Activated CD4-positive, alpha-beta T cell treated with anti-CD3 and anti-CD28 coated beads, Interleukin-2, amount 50 U/mL, for 4 hours (primary cell): ENCODE measurements at regions not wholly inside any gene's neighbourhood (a gene's known extent, or its start where the extent isn't known, plus 50 kb on each side); places are given as distances from the start of the nearest gene placed in this dataset.
"Not testable (repeated sequence)": the region's sequence is repeated elsewhere in the genome, so short reads cannot be mapped to it uniquely, and the experiment has no call there.

Experiments used
- DNase-seq, 2 experiments: peaks; one replicate each; pipeline ENCODE4 v3.0.0-alpha.2; 2020

GRCh38 chr7:67856046-67856445 lies 859.4 kb downstream of the TYW1 start:
- no peak for DNase-seq

- DNase-seq: no peak
These were observed 861.1 kb downstream of the TYW1 start for GRCh38 chr7:67857698-67858097.

GRCh38 chr7:67858931-67859330 lies 862.3 kb downstream of the TYW1 start:
- no peak for DNase-seq

GRCh38 chr7:67863911-67864310 lies 867.3 kb downstream of the TYW1 start:
- no peak for DNase-seq

GRCh38 chr7:67866054-67866453 lies 869.4 kb downstream of the TYW1 start:
- DNase-seq: no peak

- no peak for DNase-seq
These were observed 870.2 kb downstream of the TYW1 start for GRCh38 chr7:67866812-67867211.

- no peak for DNase-seq
These were observed 873.8 kb downstream of the TYW1 start for GRCh38 chr7:67870396-67870795.

- no peak for DNase-seq
These were observed 878.9 kb downstream of the TYW1 start for GRCh38 chr7:67875558-67875957.

GRCh38 chr7:67878808-67879207 lies 882.2 kb downstream of the TYW1 start:
- DNase-seq: no peak

GRCh38 chr7:67882843-67883242 lies 886.2 kb downstream of the TYW1 start:
- DNase-seq: no peak

- no peak for DNase-seq
These were observed 893.7 kb downstream of the TYW1 start for GRCh38 chr7:67890316-67890715.

GRCh38 chr7:67894746-67895145 lies 898.1 kb downstream of the TYW1 start:
- no peak for DNase-seq

GRCh38 chr7:67896721-67897120 lies 900.1 kb downstream of the TYW1 start:
- no peak for DNase-seq

GRCh38 chr7:67900456-67900855 lies 903.8 kb downstream of the TYW1 start:
- no peak for DNase-seq

GRCh38 chr7:67901808-67902480 lies 905.3 kb downstream of the TYW1 start:
- no peak for DNase-seq

- no peak for DNase-seq
These were observed 911.2 kb downstream of the TYW1 start for GRCh38 chr7:67907792-67908191.

- DNase-seq: no peak
These were observed 915.8 kb downstream of the TYW1 start for GRCh38 chr7:67912437-67912836.

- no peak for DNase-seq
These were observed 917.0 kb downstream of the TYW1 start for GRCh38 chr7:67913604-67914003.

GRCh38 chr7:67916111-67916510 lies 919.5 kb downstream of the TYW1 start:
- DNase-seq: not testable (repeated sequence)

GRCh38 chr7:67916571-67917436 lies 920.2 kb downstream of the TYW1 start:
- DNase-seq: no peak

GRCh38 chr7:67917437-67917755 lies 920.8 kb downstream of the TYW1 start:
- no peak for DNase-seq

GRCh38 chr7:67918158-67918557 lies 921.5 kb downstream of the TYW1 start:
- no peak for DNase-seq

- no peak for DNase-seq
These were observed 926.7 kb downstream of the TYW1 start for GRCh38 chr7:67923286-67923685.

GRCh38 chr7:67928141-67928540 lies 931.5 kb downstream of the TYW1 start:
- no peak for DNase-seq

- DNase-seq: not testable (repeated sequence)
These were observed 939.8 kb downstream of the TYW1 start for GRCh38 chr7:67936447-67936846.
